K562 (cell line): ENCODE measurements at regions not wholly inside any gene's neighbourhood (a gene's known extent, or its start where the extent isn't known, plus 50 kb on each side); places are given as distances from the start of the nearest gene placed in this dataset.

ENCODE experiments used
- ATAC-seq: fragments of 200-7000 bp; cut with Tn5 transposase; 3 replicates; pipeline ENCODE4 v1.9.1; 2020; ENCODE audit warnings: moderate library complexity
- BruUV-seq: library from RNA; stranded (reverse); fragments of 400-500 nt; replicated peaks from 2 replicates; lab custom pipeline; 2021; lab: Mats Ljungman, UMichigan
- CTCF ChIA-PET: fragments of 300-600 bp; formaldehyde crosslinking; extraction: SDS; loops from one replicate; lab custom pipeline; 2021; ENCODE audit warnings: low intra/inter-chr PET ratio; lab: Yijun Ruan, JAX
- POLR2A ChIA-PET: fragments of 300-600, 350-650 bp; sonication (Branson Sonifier 250); formaldehyde crosslinking; extraction: SDS; loops from one replicate; lab custom pipeline; 2021; ENCODE audit warnings: antibody characterized with exemption, inconsistent platforms; lab: Yijun Ruan, JAX
- DNase-seq, 4 experiments: peaks; one replicate each; pipeline versions ENCODE4 v3.0.0 to v3.0.0-alpha.2; 2011 to 2018; ENCODE audit warnings: low spot score in 3 of 4, mixed read lengths in 3 of 4; ENCODE audit errors: extremely low read depth in 1 of 4
- FAIRE-seq: peaks from 2 replicates; lab custom pipeline; 2011; peaks lifted over from hg19 to GRCh38; lab: Jason Lieb, UNC
- H2AFZ ChIP-seq: 2 replicates; pipeline ENCODE4 v1.6.0; 2011; ENCODE audit warnings: low read depth, low read length, control low read depth, inconsistent platforms
- H3K27ac ChIP-seq: fragments of 200-600 bp; 3 replicates; pipeline ENCODE4 v1.8.0; 2011; ENCODE audit warnings: low read depth, mild to moderate bottlenecking, control low read depth, inconsistent platforms, low read length, moderate library complexity, mixed read lengths; ENCODE audit errors: extremely low read depth
- H3K27me3 ChIP-seq, 2 experiments: fragments of 300-600 bp in 1 of 2; 2 replicates in 1 of 2; 3 replicates in 1 of 2; pipeline versions ENCODE4 v1.6.0 to v1.8.0; 2011; ENCODE audit warnings: inconsistent platforms in 2 of 2, low read length in 2 of 2, mild to moderate bottlenecking in 1 of 2, mixed read lengths in 1 of 2, moderate library complexity in 1 of 2; ENCODE audit not compliant: control insufficient read depth in 2 of 2, insufficient read depth in 2 of 2
- H3K36me3 ChIP-seq: fragments of 300-600 bp; 3 replicates; pipeline ENCODE4 v1.8.0; 2011; ENCODE audit warnings: mild to moderate bottlenecking, low read length, inconsistent platforms; ENCODE audit not compliant: control insufficient read depth, insufficient read depth
- H3K4me1 ChIP-seq, 2 experiments: fragments of 200-600 bp in 1 of 2; replicated peaks in 1 of 2; 2 replicates in 1 of 2; 3 replicates in 1 of 2; pipeline versions ENCODE4 v1.5.1 to v1.8.0; 2011; ENCODE audit warnings: inconsistent platforms in 2 of 2, low read length in 2 of 2, mild to moderate bottlenecking in 1 of 2, mixed read lengths in 1 of 2, moderate library complexity in 1 of 2; ENCODE audit not compliant: control insufficient read depth in 2 of 2, insufficient read depth in 2 of 2
- H3K4me2 ChIP-seq: 2 replicates; pipeline ENCODE4 v1.6.1; 2011; ENCODE audit warnings: low read length, control low read depth, inconsistent platforms, mixed read lengths; ENCODE audit not compliant: insufficient read depth
- H3K4me3 ChIP-seq: fragments of 200-600 bp; sonication (generic), shearing (Covaris generic); 2 replicates; pipeline ENCODE4 v1.5.1; 2016; ENCODE audit warnings: control low read depth, inconsistent platforms
- H3K79me2 ChIP-seq: fragments of 200-600 bp; 3 replicates; pipeline ENCODE4 v1.8.0; 2011; ENCODE audit warnings: low read length, inconsistent platforms; ENCODE audit not compliant: control insufficient read depth, insufficient read depth
- H3K9ac ChIP-seq, 2 experiments: 2 replicates each; pipeline versions ENCODE4 v1.6.0 to v1.6.1; 2011; ENCODE audit warnings: low read depth in 2 of 2, low read length in 2 of 2, control low read depth in 1 of 2, inconsistent platforms in 1 of 2, mild to moderate bottlenecking in 1 of 2, mixed read lengths in 1 of 2; ENCODE audit not compliant: insufficient read depth in 1 of 2
- H3K9me1 ChIP-seq: one replicate; pipeline ENCODE4 v1.6.0; 2011; ENCODE audit warnings: inconsistent platforms, mild to moderate bottlenecking, low read length, moderate library complexity; ENCODE audit not compliant: control insufficient read depth, insufficient read depth
- H3K9me3 ChIP-seq: replicated peaks from 2 replicates; pipeline ENCODE4 v1.5.1; 2011; ENCODE audit warnings: low read depth, low read length, inconsistent platforms; ENCODE audit not compliant: control insufficient read depth, insufficient read depth
- H4K20me1 ChIP-seq: replicated peaks from 2 replicates; pipeline ENCODE4 v1.6.1; 2011; ENCODE audit warnings: low read length, inconsistent platforms, mixed read lengths; ENCODE audit not compliant: control insufficient read depth, insufficient read depth
- HDAC2 ChIP-seq: fragments of 450-650 bp; IDR thresholded peaks from 2 replicates; pipeline ENCODE4 v1.6.1; 2016; ENCODE audit warnings: mild to moderate bottlenecking
- HNRNPUL1 ChIP-seq: fragments of 200-400 bp; formaldehyde crosslinking; IDR thresholded peaks from 2 replicates; pipeline ENCODE4 v1.6.1; 2017; ENCODE audit warnings: low read length
- MAFF ChIP-seq: IDR thresholded peaks from 2 replicates; pipeline ENCODE4 v1.6.1; 2012; ENCODE audit warnings: low read length, improper control_type of control experiment
- POLR3G ChIP-seq: IDR thresholded peaks from 2 replicates; pipeline ENCODE4 v1.6.1; 2011; ENCODE audit not compliant: insufficient read length, insufficient replicate concordance; ENCODE audit errors: extremely low read depth
- ZNF143 ChIP-seq: sonication (generic); formaldehyde crosslinking; IDR thresholded peaks from 2 replicates; pipeline ENCODE4 v1.9.0; 2022; ENCODE audit warnings: mild to moderate bottlenecking, missing genetic modification reagents
- WGBS: fragments of 100-300 bp; shearing (Covaris generic); methylation state at CpG from one replicate; pipeline ENCODE4 v1.1.6; 2016; ENCODE audit warnings: low coverage, mixed read lengths; ENCODE audit not compliant: insufficient coverage; ENCODE audit errors: missing lambda C conversion rate; 5-methylcytosine and 5-hydroxymethylcytosine counted together
- in situ Hi-C: fragments of 300-500 bp; cut with MboI; formaldehyde crosslinking; loops from 4 replicates; pipeline ENCODE4 v1.15.0; 2018; ENCODE audit warnings: inconsistent platforms, mixed read lengths
- intact Hi-C: fragments of 100-400 bp; cut with micrococcal nuclease; formaldehyde crosslinking; loops from 2 replicates; pipeline ENCODE4 v1.14.2; 2022
- TF ChIP-seq, protein P1 (sequence below), 2 experiments: fragments of 450-650 bp; formaldehyde crosslinking in 1 of 2; IDR thresholded peaks; 2 replicates each; pipeline versions ENCODE4 v1.4.0 to v1.6.1; 2014 to 2020; ENCODE audit warnings: mild to moderate bottlenecking in 2 of 2, borderline replicate concordance in 1 of 2, low read depth in 1 of 2
- TF ChIP-seq, protein P2 (sequence below): sonication (generic); formaldehyde crosslinking; IDR thresholded peaks from 2 replicates; pipeline ENCODE4 v1.8.0; 2022; ENCODE audit warnings: missing genetic modification reagents, mild to moderate bottlenecking, moderate library complexity, borderline replicate concordance

DNA sequence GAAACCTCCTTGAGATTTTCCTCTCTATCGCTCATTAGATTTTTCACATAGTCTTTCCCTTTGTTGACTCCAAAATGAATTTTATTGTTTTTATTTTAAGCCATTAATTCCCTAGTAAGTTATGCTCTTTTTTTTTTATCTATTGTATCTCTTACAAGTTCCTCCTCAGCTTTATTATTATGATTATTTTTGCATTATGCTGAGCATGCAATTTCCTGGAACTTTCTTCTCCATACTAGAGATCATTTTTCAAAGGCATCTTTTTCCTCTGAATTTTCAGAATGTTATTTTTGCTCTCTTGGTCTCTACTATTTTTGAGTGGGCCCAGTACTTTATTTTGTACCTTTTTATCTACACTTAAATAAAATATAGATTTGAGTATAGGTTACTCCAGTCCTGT, 376.6 kb upstream of the SEMA6A start (continued):
- no peak for TF ChIP-seq POLR3G
- TF ChIP-seq MAFF = peak; percentile 79
- TF ChIP-seq HDAC2 = no peak

DNA sequence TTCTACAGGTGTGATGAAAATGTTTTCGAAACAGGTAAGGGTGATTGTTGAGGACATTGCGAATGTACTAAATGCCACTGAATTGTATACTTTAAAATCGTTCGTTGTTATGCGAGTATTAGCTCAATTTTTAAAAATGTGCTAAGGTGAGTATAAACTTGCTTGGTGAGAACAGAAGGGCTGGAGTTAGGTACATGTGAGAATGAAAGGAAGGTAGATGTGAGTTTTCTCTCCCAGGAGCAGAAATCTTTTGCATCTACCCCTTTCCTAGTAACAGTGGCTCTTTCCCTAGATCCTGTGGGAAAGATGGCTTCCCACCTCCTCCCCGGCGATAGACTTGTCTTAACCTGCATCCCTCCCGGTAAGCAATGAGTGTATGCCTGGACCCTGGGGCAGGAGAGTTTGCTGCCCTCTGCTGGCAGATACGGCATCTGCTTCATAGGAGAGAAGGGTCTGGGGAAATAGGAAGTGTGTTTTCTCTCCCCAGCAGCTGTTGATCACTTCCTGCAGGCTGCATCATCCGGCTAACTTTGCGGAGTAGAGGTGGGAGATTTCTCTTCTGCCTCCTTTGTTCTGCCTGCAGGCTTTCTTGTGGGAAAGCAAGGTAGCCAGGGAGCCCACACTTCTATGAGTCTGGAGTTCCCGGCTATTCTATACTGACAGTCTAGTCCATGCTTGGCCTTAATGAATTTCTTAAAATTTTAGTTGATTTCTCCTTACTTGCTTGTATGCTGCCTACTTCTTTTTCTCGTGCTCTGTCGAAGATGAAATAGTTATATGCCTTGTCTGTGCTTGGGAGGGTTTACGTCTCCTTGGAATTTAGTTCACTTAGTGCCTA, 373.3 kb upstream of the SEMA6A start:
- FAIRE-seq (no peak), ATAC-seq (peak; percentile 94), DNase-seq (peak; percentile 37 to 59 (median 54))
- Histone ChIP-seq H3K9me3 (no peaks in the 10 kb centered on the region), H3K79me2 (no peaks in the 10 kb centered on the region), H3K27me3 (no peaks in the 10 kb centered on the region), H3K36me3 (no peaks in the 10 kb centered on the region), H3K9me1 (no peaks in the 10 kb centered on the region), H3K27ac (no peak overlapping the region), H2AFZ (no peak overlapping the region), H3K4me3 (no peak overlapping the region), H3K9ac (no peak overlapping the region), H3K4me1 (no peaks in the 10 kb centered on the region), H4K20me1 (no peaks in the 10 kb centered on the region), H3K4me2 (no peak overlapping the region)
- ChIA-PET POLR2A (no interaction called here), CTCF (no interaction called here)
- no TSS peak for BruUV-seq
- WGBS = 4% methylated on average over 15 of the region's 15 CpGs
- intact Hi-C loops = loop anchor here (1.0 to 5.0 kb wide), 2 partner anchors 371 to 810 kb away; no protein-coding TSS in a partner anchor
- in situ Hi-C loops = loop anchor here (25.0 kb wide), 1 partner anchor 811 kb away; no protein-coding TSS in a partner anchor
- TF ChIP-seq HNRNPUL1 = no peak
- no peak for TF ChIP-seq ZNF143 (CRISPR knock-in tag)
- TF ChIP-seq, protein P1, sequence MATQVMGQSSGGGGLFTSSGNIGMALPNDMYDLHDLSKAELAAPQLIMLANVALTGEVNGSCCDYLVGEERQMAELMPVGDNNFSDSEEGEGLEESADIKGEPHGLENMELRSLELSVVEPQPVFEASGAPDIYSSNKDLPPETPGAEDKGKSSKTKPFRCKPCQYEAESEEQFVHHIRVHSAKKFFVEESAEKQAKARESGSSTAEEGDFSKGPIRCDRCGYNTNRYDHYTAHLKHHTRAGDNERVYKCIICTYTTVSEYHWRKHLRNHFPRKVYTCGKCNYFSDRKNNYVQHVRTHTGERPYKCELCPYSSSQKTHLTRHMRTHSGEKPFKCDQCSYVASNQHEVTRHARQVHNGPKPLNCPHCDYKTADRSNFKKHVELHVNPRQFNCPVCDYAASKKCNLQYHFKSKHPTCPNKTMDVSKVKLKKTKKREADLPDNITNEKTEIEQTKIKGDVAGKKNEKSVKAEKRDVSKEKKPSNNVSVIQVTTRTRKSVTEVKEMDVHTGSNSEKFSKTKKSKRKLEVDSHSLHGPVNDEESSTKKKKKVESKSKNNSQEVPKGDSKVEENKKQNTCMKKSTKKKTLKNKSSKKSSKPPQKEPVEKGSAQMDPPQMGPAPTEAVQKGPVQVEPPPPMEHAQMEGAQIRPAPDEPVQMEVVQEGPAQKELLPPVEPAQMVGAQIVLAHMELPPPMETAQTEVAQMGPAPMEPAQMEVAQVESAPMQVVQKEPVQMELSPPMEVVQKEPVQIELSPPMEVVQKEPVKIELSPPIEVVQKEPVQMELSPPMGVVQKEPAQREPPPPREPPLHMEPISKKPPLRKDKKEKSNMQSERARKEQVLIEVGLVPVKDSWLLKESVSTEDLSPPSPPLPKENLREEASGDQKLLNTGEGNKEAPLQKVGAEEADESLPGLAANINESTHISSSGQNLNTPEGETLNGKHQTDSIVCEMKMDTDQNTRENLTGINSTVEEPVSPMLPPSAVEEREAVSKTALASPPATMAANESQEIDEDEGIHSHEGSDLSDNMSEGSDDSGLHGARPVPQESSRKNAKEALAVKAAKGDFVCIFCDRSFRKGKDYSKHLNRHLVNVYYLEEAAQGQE (IDR thresholded peaks at IDR 0.05; ENCODE audit: borderline replicate concordance) = 0 out of 2 replicates have a peak, but pooled peaks have one; percentile 5
- TF ChIP-seq, protein P1 (CRISPR knock-in tag; IDR thresholded peaks at IDR 0.05; ENCODE audit: low read depth) = no peak
- TF ChIP-seq, protein P2, sequence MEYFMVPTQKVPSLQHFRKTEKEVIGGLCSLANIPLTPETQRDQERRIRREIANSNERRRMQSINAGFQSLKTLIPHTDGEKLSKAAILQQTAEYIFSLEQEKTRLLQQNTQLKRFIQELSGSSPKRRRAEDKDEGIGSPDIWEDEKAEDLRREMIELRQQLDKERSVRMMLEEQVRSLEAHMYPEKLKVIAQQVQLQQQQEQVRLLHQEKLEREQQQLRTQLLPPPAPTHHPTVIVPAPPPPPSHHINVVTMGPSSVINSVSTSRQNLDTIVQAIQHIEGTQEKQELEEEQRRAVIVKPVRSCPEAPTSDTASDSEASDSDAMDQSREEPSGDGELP (CRISPR knock-in tag) = peak; percentile 61
